H1 (cell line): ENCODE measurements at regions not wholly inside any gene's neighbourhood (a gene's known extent, or its start where the extent isn't known, plus 50 kb on each side); places are given as distances from the start of the nearest gene placed in this dataset.

ENCODE experiments used
- TAF1 ChIP-seq: IDR thresholded peaks from 2 replicates; pipeline ENCODE4 v1.6.1; 2011; ENCODE audit warnings: mild to moderate bottlenecking, low read depth, low read length
- TF ChIP-seq, protein P1 (sequence below): fragments of 300-600 bp; sonication (generic); IDR thresholded peaks from 2 replicates; pipeline ENCODE4 v1.7.1; 2012; ENCODE audit warnings: low read length, moderate library complexity, mild to moderate bottlenecking, inconsistent platforms; ENCODE audit not compliant: insufficient replicate concordance

DNA sequence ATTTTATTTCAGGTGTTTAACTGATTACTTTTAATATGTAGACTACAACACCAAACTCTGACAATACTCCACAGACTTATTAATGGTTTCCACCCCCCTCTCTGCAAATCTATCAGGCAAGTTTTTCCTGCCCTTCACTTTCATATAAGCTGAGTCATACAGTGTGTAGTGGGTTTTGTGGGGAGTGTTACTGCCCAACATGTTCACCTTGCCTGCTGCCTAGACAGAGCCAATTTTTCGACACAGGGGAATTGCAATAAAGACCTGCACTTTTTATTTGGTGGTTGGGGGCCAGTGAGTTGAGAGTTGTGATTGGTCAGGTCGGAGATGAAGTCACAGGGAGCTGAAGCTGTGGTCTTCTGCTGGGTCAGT is 119.7 kb downstream of the PPIAL4G start (continued):
- TF ChIP-seq, protein P1, sequence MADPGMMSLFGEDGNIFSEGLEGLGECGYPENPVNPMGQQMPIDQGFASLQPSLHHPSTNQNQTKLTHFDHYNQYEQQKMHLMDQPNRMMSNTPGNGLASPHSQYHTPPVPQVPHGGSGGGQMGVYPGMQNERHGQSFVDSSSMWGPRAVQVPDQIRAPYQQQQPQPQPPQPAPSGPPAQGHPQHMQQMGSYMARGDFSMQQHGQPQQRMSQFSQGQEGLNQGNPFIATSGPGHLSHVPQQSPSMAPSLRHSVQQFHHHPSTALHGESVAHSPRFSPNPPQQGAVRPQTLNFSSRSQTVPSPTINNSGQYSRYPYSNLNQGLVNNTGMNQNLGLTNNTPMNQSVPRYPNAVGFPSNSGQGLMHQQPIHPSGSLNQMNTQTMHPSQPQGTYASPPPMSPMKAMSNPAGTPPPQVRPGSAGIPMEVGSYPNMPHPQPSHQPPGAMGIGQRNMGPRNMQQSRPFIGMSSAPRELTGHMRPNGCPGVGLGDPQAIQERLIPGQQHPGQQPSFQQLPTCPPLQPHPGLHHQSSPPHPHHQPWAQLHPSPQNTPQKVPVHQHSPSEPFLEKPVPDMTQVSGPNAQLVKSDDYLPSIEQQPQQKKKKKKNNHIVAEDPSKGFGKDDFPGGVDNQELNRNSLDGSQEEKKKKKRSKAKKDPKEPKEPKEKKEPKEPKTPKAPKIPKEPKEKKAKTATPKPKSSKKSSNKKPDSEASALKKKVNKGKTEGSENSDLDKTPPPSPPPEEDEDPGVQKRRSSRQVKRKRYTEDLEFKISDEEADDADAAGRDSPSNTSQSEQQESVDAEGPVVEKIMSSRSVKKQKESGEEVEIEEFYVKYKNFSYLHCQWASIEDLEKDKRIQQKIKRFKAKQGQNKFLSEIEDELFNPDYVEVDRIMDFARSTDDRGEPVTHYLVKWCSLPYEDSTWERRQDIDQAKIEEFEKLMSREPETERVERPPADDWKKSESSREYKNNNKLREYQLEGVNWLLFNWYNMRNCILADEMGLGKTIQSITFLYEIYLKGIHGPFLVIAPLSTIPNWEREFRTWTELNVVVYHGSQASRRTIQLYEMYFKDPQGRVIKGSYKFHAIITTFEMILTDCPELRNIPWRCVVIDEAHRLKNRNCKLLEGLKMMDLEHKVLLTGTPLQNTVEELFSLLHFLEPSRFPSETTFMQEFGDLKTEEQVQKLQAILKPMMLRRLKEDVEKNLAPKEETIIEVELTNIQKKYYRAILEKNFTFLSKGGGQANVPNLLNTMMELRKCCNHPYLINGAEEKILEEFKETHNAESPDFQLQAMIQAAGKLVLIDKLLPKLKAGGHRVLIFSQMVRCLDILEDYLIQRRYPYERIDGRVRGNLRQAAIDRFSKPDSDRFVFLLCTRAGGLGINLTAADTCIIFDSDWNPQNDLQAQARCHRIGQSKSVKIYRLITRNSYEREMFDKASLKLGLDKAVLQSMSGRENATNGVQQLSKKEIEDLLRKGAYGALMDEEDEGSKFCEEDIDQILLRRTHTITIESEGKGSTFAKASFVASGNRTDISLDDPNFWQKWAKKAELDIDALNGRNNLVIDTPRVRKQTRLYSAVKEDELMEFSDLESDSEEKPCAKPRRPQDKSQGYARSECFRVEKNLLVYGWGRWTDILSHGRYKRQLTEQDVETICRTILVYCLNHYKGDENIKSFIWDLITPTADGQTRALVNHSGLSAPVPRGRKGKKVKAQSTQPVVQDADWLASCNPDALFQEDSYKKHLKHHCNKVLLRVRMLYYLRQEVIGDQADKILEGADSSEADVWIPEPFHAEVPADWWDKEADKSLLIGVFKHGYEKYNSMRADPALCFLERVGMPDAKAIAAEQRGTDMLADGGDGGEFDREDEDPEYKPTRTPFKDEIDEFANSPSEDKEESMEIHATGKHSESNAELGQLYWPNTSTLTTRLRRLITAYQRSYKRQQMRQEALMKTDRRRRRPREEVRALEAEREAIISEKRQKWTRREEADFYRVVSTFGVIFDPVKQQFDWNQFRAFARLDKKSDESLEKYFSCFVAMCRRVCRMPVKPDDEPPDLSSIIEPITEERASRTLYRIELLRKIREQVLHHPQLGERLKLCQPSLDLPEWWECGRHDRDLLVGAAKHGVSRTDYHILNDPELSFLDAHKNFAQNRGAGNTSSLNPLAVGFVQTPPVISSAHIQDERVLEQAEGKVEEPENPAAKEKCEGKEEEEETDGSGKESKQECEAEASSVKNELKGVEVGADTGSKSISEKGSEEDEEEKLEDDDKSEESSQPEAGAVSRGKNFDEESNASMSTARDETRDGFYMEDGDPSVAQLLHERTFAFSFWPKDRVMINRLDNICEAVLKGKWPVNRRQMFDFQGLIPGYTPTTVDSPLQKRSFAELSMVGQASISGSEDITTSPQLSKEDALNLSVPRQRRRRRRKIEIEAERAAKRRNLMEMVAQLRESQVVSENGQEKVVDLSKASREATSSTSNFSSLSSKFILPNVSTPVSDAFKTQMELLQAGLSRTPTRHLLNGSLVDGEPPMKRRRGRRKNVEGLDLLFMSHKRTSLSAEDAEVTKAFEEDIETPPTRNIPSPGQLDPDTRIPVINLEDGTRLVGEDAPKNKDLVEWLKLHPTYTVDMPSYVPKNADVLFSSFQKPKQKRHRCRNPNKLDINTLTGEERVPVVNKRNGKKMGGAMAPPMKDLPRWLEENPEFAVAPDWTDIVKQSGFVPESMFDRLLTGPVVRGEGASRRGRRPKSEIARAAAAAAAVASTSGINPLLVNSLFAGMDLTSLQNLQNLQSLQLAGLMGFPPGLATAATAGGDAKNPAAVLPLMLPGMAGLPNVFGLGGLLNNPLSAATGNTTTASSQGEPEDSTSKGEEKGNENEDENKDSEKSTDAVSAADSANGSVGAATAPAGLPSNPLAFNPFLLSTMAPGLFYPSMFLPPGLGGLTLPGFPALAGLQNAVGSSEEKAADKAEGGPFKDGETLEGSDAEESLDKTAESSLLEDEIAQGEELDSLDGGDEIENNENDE: no peak
- TF ChIP-seq TAF1: no peak
